Endothelial cell of umbilical vein (primary cell): ENCODE measurements at regions not wholly inside any gene's neighbourhood (a gene's known extent, or its start where the extent isn't known, plus 50 kb on each side); places are given as distances from the start of the nearest gene placed in this dataset.

Experiments used
- CTCF ChIP-seq, 2 donors: IDR thresholded peaks; 1 replicate in 1 of 2; 2 replicates in 1 of 2; pipeline ENCODE4 v1.5.1; 2011; ENCODE audit warnings: low read length in 2 of 2, mild to moderate bottlenecking in 2 of 2, moderate library complexity in 2 of 2, control low read depth in 1 of 2, inconsistent platforms in 1 of 2, low read depth in 1 of 2; ENCODE audit not compliant: insufficient read depth in 1 of 2; ENCODE audit errors: extremely low read depth in 1 of 2
- EZH2 ChIP-seq: IDR thresholded peaks from 2 replicates; pipeline ENCODE4 v1.6.1; 2012; ENCODE audit warnings: borderline replicate concordance, low read depth, mild to moderate bottlenecking, moderate library complexity, low read length, inconsistent platforms; ENCODE audit not compliant: severe bottlenecking
- MAX ChIP-seq: IDR thresholded peaks from 2 replicates; pipeline ENCODE4 v1.6.1; 2011; ENCODE audit not compliant: insufficient read depth, insufficient read length
- MYC ChIP-seq: IDR thresholded peaks from one replicate; pipeline ENCODE4 v1.6.1; 2011; ENCODE audit warnings: mild to moderate bottlenecking, low read depth, low read length
- POLR2AphosphoS5 ChIP-seq: IDR thresholded peaks from 2 replicates; pipeline ENCODE4 v1.6.1; 2012; ENCODE audit warnings: low read depth, mild to moderate bottlenecking, control low read depth, low read length, moderate library complexity; ENCODE audit not compliant: insufficient read depth

GRCh38 chr13:73701160-73701559, 433.0 kb downstream of the KLF12 start:
- TF ChIP-seq EZH2 (no peak), CTCF (IDR thresholded peaks at IDR 0.05; ENCODE audit: extremely low read depth in 1 of 2, insufficient read depth in 1 of 2, low read depth in 1 of 2, low read length in 2 of 2) (no peak), POLR2AphosphoS5 (no peak), MYC (no peak), MAX (no peak)
